CD4-positive, CD25-positive, alpha-beta regulatory T cell (primary cell): ENCODE measurements at regions not wholly inside any gene's neighbourhood (a gene's known extent, or its start where the extent isn't known, plus 50 kb on each side); places are given as distances from the start of the nearest gene placed in this dataset.

Experiments used
- ATAC-seq, 2 donors: fragments of 150-1000 bp; cut with Tn5 transposase; one replicate each; pipeline ENCODE4 v1.10.0; 2021; ENCODE audit warnings: low read depth in 2 of 2, moderate number of reproducible peaks in 2 of 2, moderate library complexity in 1 of 2
- DNase-seq, 3 donors: peaks; one replicate each; pipeline versions ENCODE4 v3.0.0 to v3.0.0-alpha.2; 2012 to 2022; ENCODE audit warnings: mixed read lengths in 1 of 3
- H3K27ac ChIP-seq: one replicate; pipeline ENCODE4 v1.7.0; 2013; ENCODE audit warnings: mild to moderate bottlenecking, low read length; ENCODE audit not compliant: insufficient read depth, poor library complexity, severe bottlenecking
- H3K27me3 ChIP-seq: one replicate; pipeline ENCODE4 v1.7.0; 2013; ENCODE audit warnings: low read length; ENCODE audit not compliant: control insufficient read depth, insufficient read depth
- H3K36me3 ChIP-seq: one replicate; pipeline ENCODE4 v1.7.0; 2013; ENCODE audit warnings: mild to moderate bottlenecking, low read length, moderate library complexity; ENCODE audit not compliant: control insufficient read depth, insufficient read depth
- H3K4me1 ChIP-seq: 2 replicates; pipeline ENCODE4 v1.7.0; 2013; ENCODE audit warnings: mild to moderate bottlenecking, low read length; ENCODE audit not compliant: insufficient read depth, control insufficient read depth, poor library complexity, severe bottlenecking
- H3K4me3 ChIP-seq: one replicate; pipeline ENCODE4 v1.7.0; 2013; ENCODE audit warnings: low read depth, mild to moderate bottlenecking, low read length, moderate library complexity
- H3K9me3 ChIP-seq, 2 experiments: 1 replicate in 1 of 2; 2 replicates in 1 of 2; pipeline ENCODE4 v1.7.0; 2013; ENCODE audit warnings: low read length in 2 of 2, mild to moderate bottlenecking in 1 of 2, moderate library complexity in 1 of 2; ENCODE audit not compliant: control insufficient read depth in 2 of 2
- H3K27ac Mint-ChIP-seq, 3 donors: one replicate each; pipeline ENCODE4 v1.8.0; 2020 to 2022; ENCODE audit warnings: mild to moderate bottlenecking in 3 of 3, mixed read lengths in 3 of 3, moderate library complexity in 2 of 3
- H3K27me3 Mint-ChIP-seq: one replicate; pipeline ENCODE4 v1.8.0; 2022; ENCODE audit warnings: mild to moderate bottlenecking, mixed read lengths
- H3K36me3 Mint-ChIP-seq: one replicate; pipeline ENCODE4 v1.8.0; 2020; ENCODE audit warnings: mixed read lengths
- H3K4me1 Mint-ChIP-seq, 4 donors: one replicate each; pipeline ENCODE4 v1.8.0; 2020 to 2022; ENCODE audit warnings: mixed read lengths in 4 of 4, mild to moderate bottlenecking in 1 of 4
- H3K4me3 Mint-ChIP-seq, 4 donors: one replicate each; pipeline ENCODE4 v1.8.0; 2020 to 2022; ENCODE audit warnings: mild to moderate bottlenecking in 4 of 4, mixed read lengths in 4 of 4, moderate library complexity in 3 of 4
- H3K9me3 Mint-ChIP-seq, 7 donors: one replicate each; pipeline ENCODE4 v1.8.0; 2020 to 2022; ENCODE audit warnings: mixed read lengths in 7 of 7, mild to moderate bottlenecking in 3 of 7, moderate library complexity in 2 of 7

GRCh38 chr3:10585945-10586344 is 80.6 kb upstream of the ATP2B2 start:
- Mint-ChIP-seq H3K27ac (no peak overlapping the region), H3K36me3 (peaks cover 3% of the 10 kb centered on the region), H3K27me3 (peaks cover 11% of the 10 kb centered on the region), H3K4me3 (no peak overlapping the region), H3K9me3 (peaks cover 0 to 3% (median 0%) of the 10 kb centered on the region in 7 donors), H3K4me1 (peaks cover 0 to 4% (median 0%) of the 10 kb centered on the region in 4 donors)
- Histone ChIP-seq H3K9me3 (no peaks in the 10 kb centered on the region), H3K36me3 (no peaks in the 10 kb centered on the region), H3K4me1 (no peaks in the 10 kb centered on the region), H3K27me3 (peaks cover 5% of the 10 kb centered on the region), H3K27ac (no peak overlapping the region), H3K4me3 (no peak overlapping the region)
- ATAC-seq: no peak
- no peak for DNase-seq

- H3K4me1 ChIP-seq: no peaks in the 10 kb centered on the region
- H3K4me3 ChIP-seq: no peak overlapping the region
- no peak overlapping the region for H3K27ac ChIP-seq
- H3K27ac Mint-ChIP-seq: no peak overlapping the region
- ATAC-seq: peak in 1 of 2 donors; percentile 52
- H3K27me3 Mint-ChIP-seq: peaks cover 19% of the 10 kb centered on the region
- no peak overlapping the region for H3K4me3 Mint-ChIP-seq
- DNase-seq: peak; percentile 13 to 57 (median 37)
- peaks cover 0 to 6% (median under 1%) of the 10 kb centered on the region in 4 donors for H3K4me1 Mint-ChIP-seq
- no peaks in the 10 kb centered on the region for H3K27me3 ChIP-seq
- no peaks in the 10 kb centered on the region for H3K9me3 ChIP-seq
- no peaks in the 10 kb centered on the region for H3K36me3 Mint-ChIP-seq
- no peaks in the 10 kb centered on the region for H3K36me3 ChIP-seq
- peaks cover 0 to 5% (median 0%) of the 10 kb centered on the region in 7 donors for H3K9me3 Mint-ChIP-seq
Observed at GRCh38 chr3:10594915-10595314, 89.5 kb upstream of the ATP2B2 start.

- H3K27me3 Mint-ChIP-seq: peaks cover 19% of the 10 kb centered on the region
- ATAC-seq: no peak
Observed at GRCh38 chr3:10596746-10597448, 91.5 kb upstream of the ATP2B2 start.

GRCh38 chr3:10597733-10598132 is 92.3 kb upstream of the ATP2B2 start:
- Mint-ChIP-seq H3K9me3 (peaks cover 0 to 5% (median 0%) of the 10 kb centered on the region in 7 donors), H3K27ac (no peak overlapping the region), H3K4me3 (no peak overlapping the region), H3K36me3 (no peaks in the 10 kb centered on the region), H3K4me1 (peaks cover 0 to 23% (median 7%) of the 10 kb centered on the region in 4 donors), H3K27me3 (peaks cover 12% of the 10 kb centered on the region)
- no peaks in the 10 kb centered on the region for H3K9me3 ChIP-seq
- DNase-seq (no peak), ATAC-seq (no peak)
- no peak overlapping the region for H3K4me3 ChIP-seq
- H3K4me1 ChIP-seq: peaks cover 16% of the 10 kb centered on the region
- no peaks in the 10 kb centered on the region for H3K27me3 ChIP-seq
- H3K27ac ChIP-seq: no peak overlapping the region
- H3K36me3 ChIP-seq: no peaks in the 10 kb centered on the region

More at GRCh38 chr3:10596746-10597448, 91.5 kb upstream of the ATP2B2 start:
- no peaks in the 10 kb centered on the region for H3K36me3 Mint-ChIP-seq
- H3K4me1 Mint-ChIP-seq: peaks cover 0 to 15% (median under 1%) of the 10 kb centered on the region in 4 donors
- no peaks in the 10 kb centered on the region for H3K36me3 ChIP-seq
- H3K27ac Mint-ChIP-seq: no peak overlapping the region
- DNase-seq: no peak
- H3K4me3 ChIP-seq: no peak overlapping the region
- no peak overlapping the region for H3K4me3 Mint-ChIP-seq
- no peak overlapping the region for H3K27ac ChIP-seq
- peaks cover 8% of the 10 kb centered on the region for H3K4me1 ChIP-seq
- H3K27me3 ChIP-seq: no peaks in the 10 kb centered on the region
- no peaks in the 10 kb centered on the region for H3K9me3 ChIP-seq
- H3K9me3 Mint-ChIP-seq: peaks cover 0 to 5% (median 0%) of the 10 kb centered on the region in 7 donors

GRCh38 chr3:10599017-10599416 is 93.6 kb upstream of the ATP2B2 start:
- DNase-seq (no peak), ATAC-seq (no peak)
- Histone ChIP-seq H3K9me3 (no peaks in the 10 kb centered on the region), H3K4me3 (no peak overlapping the region), H3K4me1 (peaks cover 29% of the 10 kb centered on the region), H3K27ac (no peak overlapping the region), H3K27me3 (no peaks in the 10 kb centered on the region), H3K36me3 (no peaks in the 10 kb centered on the region)
- H3K27me3 Mint-ChIP-seq: peaks cover 15% of the 10 kb centered on the region
- H3K4me1 Mint-ChIP-seq: peaks cover 7 to 34% (median 19%) of the 10 kb centered on the region in 4 donors
- no peak overlapping the region for H3K4me3 Mint-ChIP-seq
- H3K9me3 Mint-ChIP-seq: peaks cover 0 to 5% (median 0%) of the 10 kb centered on the region in 7 donors
- H3K27ac Mint-ChIP-seq: no peak overlapping the region
- no peaks in the 10 kb centered on the region for H3K36me3 Mint-ChIP-seq

GRCh38 chr3:10599444-10599843 is 94.1 kb upstream of the ATP2B2 start:
- Mint-ChIP-seq H3K4me1 (peaks cover 10 to 38% (median 23%) of the 10 kb centered on the region in 4 donors), H3K9me3 (peaks cover 0 to 5% (median 0%) of the 10 kb centered on the region in 7 donors), H3K27ac (no peak overlapping the region), H3K27me3 (peaks cover 15% of the 10 kb centered on the region), H3K4me3 (no peak overlapping the region), H3K36me3 (no peaks in the 10 kb centered on the region)
- Histone ChIP-seq H3K27me3 (no peaks in the 10 kb centered on the region), H3K4me1 (peaks cover 33% of the 10 kb centered on the region), H3K36me3 (no peaks in the 10 kb centered on the region), H3K9me3 (no peaks in the 10 kb centered on the region), H3K4me3 (no peak overlapping the region), H3K27ac (no peak overlapping the region)
- ATAC-seq (no peak), DNase-seq (no peak)

GRCh38 chr3:10600296-10600714 is 94.9 kb upstream of the ATP2B2 start:
- Mint-ChIP-seq H3K36me3 (peaks cover 4% of the 10 kb centered on the region), H3K27ac (peak overlapping the region in 1 of 3 donors; percentile 49), H3K27me3 (peaks cover 18% of the 10 kb centered on the region), H3K4me1 (peaks cover 16 to 46% (median 27%) of the 10 kb centered on the region in 4 donors), H3K4me3 (no peak overlapping the region), H3K9me3 (peaks cover 0 to 2% (median 0%) of the 10 kb centered on the region in 7 donors)
- H3K9me3 ChIP-seq: no peaks in the 10 kb centered on the region
- ATAC-seq (no peak), DNase-seq (no peak)
- no peak overlapping the region for H3K27ac ChIP-seq
- H3K4me3 ChIP-seq: no peak overlapping the region
- H3K27me3 ChIP-seq: no peaks in the 10 kb centered on the region
- no peaks in the 10 kb centered on the region for H3K36me3 ChIP-seq
- H3K4me1 ChIP-seq: peaks cover 35% of the 10 kb centered on the region

GRCh38 chr3:10600726-10601125 is 95.3 kb upstream of the ATP2B2 start:
- no peaks in the 10 kb centered on the region for H3K27me3 ChIP-seq
- H3K36me3 Mint-ChIP-seq: peaks cover 4% of the 10 kb centered on the region
- H3K4me1 Mint-ChIP-seq: peaks cover 16 to 46% (median 27%) of the 10 kb centered on the region in 4 donors
- peak overlapping the region in 1 of 3 donors; percentile 49 for H3K27ac Mint-ChIP-seq
- H3K27me3 Mint-ChIP-seq: peaks cover 14% of the 10 kb centered on the region
- no peak for DNase-seq
- H3K9me3 Mint-ChIP-seq: no peaks in the 10 kb centered on the region
- no peaks in the 10 kb centered on the region for H3K9me3 ChIP-seq
- H3K4me3 ChIP-seq: no peak overlapping the region
- H3K4me3 Mint-ChIP-seq: no peak overlapping the region
- H3K36me3 ChIP-seq: no peaks in the 10 kb centered on the region
- H3K27ac ChIP-seq: no peak overlapping the region
- peaks cover 35% of the 10 kb centered on the region for H3K4me1 ChIP-seq
- no peak for ATAC-seq
